ENCODE measurements at regions not wholly inside any gene's neighbourhood (a gene's known extent, or its start where the extent isn't known, plus 50 kb on each side); places are given as distances from the start of the nearest gene placed in this dataset.

DNA sequence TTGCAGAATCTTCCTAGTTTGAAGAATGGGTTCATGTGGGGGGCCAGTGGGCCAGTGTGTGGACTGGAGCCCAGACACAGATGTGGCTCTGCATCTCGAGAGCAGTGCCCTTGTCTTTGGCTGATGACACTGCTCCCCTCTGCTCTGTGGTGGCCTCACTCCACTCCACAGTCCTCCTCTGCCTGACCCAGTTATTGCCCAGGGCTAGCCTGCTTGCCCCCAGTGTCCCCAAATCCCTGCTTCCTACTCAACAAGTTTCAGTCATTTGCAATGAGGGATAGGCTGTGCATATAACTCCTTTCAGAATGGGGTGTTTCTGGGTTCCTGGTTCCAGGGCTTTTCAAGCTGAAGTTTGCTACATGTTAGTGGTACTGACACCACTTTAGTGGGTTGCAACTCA, 177.5 kb downstream of the SNX10 start:
- TF ChIP-seq, protein P1, sequence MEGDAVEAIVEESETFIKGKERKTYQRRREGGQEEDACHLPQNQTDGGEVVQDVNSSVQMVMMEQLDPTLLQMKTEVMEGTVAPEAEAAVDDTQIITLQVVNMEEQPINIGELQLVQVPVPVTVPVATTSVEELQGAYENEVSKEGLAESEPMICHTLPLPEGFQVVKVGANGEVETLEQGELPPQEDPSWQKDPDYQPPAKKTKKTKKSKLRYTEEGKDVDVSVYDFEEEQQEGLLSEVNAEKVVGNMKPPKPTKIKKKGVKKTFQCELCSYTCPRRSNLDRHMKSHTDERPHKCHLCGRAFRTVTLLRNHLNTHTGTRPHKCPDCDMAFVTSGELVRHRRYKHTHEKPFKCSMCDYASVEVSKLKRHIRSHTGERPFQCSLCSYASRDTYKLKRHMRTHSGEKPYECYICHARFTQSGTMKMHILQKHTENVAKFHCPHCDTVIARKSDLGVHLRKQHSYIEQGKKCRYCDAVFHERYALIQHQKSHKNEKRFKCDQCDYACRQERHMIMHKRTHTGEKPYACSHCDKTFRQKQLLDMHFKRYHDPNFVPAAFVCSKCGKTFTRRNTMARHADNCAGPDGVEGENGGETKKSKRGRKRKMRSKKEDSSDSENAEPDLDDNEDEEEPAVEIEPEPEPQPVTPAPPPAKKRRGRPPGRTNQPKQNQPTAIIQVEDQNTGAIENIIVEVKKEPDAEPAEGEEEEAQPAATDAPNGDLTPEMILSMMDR (conservative IDR thresholded peaks at IDR 0.05; ENCODE audit: low read depth, low read length) = no peak
- TF ChIP-seq EZH2 (IDR thresholded peaks at IDR 0.05; ENCODE audit: low read length, unreplicated experiment) = no peak

Data from PC-3 (cell line).